VCaP (cell line): ENCODE measurements at regions not wholly inside any gene's neighbourhood (a gene's known extent, or its start where the extent isn't known, plus 50 kb on each side); places are given as distances from the start of the nearest gene placed in this dataset.

Experiments used
- H3K27ac ChIP-seq: fragments of 450-650 bp; 2 replicates; pipeline ENCODE4 v1.5.1; 2017
- TF ChIP-seq, protein P1 (sequence below): fragments of 450-650 bp; conservative IDR thresholded peaks from 2 replicates; pipeline ENCODE4 v1.5.1; 2017; ENCODE audit warnings: mild to moderate bottlenecking, moderate library complexity

DNA sequence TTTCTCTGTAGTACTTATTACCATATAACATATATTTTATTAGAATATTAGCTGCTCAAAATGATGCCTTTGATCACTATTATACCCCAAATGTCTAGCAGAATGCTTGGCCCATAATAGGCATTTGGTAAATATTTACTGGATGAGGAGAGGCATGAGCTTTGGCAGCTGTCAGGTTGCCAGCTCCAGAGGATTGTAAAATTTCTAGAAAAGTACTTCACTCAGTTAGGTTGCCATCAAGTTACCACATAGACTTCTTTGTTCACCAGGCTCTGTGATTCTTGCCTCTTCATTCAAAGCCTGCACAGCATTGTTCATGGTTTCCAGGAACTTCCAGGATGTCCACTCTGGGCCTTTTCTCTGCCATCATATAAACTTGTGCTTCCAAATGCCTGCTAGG, 582.8 kb downstream of the PDCD6IP start:
- TF ChIP-seq, protein P1, sequence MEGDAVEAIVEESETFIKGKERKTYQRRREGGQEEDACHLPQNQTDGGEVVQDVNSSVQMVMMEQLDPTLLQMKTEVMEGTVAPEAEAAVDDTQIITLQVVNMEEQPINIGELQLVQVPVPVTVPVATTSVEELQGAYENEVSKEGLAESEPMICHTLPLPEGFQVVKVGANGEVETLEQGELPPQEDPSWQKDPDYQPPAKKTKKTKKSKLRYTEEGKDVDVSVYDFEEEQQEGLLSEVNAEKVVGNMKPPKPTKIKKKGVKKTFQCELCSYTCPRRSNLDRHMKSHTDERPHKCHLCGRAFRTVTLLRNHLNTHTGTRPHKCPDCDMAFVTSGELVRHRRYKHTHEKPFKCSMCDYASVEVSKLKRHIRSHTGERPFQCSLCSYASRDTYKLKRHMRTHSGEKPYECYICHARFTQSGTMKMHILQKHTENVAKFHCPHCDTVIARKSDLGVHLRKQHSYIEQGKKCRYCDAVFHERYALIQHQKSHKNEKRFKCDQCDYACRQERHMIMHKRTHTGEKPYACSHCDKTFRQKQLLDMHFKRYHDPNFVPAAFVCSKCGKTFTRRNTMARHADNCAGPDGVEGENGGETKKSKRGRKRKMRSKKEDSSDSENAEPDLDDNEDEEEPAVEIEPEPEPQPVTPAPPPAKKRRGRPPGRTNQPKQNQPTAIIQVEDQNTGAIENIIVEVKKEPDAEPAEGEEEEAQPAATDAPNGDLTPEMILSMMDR: no peak
- no peak overlapping the region for H3K27ac ChIP-seq

DNA sequence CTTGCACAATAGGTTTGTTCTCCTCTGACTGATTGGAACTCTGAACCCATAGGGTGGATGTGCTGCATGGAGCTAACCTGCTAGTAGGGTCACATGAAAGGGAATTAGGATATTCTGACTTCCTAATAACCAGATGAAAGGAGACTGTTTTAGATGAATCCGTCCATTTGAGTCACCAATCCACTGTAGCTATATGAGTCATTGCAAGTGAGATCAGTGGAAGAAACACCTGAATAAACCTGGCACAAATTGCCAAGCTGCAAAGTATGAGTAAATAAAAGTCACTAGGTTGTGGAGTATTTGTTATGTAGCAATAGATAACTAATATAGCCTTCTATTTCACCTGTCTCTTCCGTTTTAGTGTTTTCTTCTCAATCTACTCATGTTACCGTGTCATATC, 584.4 kb downstream of the PDCD6IP start:
- TF ChIP-seq, protein P1: no peak
- no peak overlapping the region for H3K27ac ChIP-seq

DNA sequence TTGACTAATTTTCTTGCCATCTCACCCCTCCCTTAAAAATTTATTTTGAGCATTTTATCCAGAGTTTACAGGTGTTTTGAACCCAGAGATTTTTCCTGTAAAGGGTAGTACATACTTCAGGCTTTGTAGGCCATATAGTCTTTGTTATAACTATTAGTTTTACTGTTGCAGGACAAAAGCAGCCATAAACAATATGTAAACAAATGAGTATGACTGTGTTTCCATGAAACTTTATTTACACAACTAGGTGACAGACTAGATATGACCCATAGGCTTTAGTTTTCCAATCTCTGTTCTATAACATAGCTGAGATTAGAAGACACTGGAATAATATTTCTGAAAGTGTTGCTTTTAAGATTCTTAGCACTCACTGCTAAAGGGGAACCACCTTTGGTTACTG, 587.9 kb downstream of the PDCD6IP start:
- TF ChIP-seq, protein P1: no peak

DNA sequence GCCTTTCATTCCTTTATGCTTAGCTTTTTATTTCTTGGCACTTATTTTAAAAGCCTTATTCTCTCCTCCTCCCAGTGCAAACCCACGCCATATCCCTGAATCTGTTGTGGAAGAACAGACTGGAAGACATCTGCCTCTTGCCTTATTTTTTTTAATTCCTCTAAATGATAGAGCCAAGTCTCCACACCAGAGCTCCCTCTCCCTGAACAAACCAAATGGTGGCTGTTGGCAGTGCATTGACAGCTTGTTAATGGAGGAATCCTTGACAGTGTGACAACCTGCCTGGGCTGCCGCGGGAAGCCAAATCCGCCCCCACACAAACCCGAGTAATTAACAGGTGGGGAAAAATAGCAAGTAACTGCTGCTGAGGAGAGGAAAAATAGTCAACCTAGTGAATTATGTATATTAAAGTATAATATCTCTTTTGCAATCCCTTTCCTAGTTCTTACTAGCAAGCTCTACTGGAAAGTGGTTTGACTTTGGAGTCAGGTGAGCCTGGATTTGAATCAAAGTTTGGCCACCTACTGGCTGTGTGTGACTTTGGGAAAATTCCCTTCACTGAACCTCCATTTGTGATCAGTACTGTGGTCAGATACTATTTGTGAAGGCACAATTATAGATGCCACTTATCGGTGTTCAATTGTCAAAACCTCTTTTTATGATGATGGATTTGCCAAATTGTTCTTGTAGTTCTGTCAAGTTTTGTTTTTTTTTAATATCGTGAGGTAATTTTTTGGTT, 589.6 kb downstream of the PDCD6IP start:
- TF ChIP-seq, protein P1: peak; percentile 61
- H3K27ac ChIP-seq: no peak overlapping the region

More for the DNA sequence above, 587.9 kb downstream of the PDCD6IP start:
- H3K27ac ChIP-seq: no peak overlapping the region

DNA sequence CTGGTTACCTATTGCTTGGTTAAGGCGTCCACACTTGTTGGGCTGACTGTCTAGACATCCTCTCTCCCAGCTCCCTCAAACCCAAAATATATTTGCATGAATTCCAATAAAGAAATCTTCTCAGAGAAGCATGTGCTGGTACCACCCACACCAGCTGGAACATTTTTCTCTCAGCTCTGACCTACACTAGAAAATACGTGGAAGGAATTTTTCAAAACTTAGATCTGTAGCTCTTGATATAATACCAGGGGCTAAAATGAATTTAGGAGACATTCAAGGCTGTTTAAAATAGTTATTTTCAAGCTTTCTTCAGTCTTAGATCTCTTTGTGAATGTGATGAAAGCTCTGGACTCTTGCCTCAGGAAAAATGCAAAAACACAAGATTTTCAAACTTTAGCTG, 590.4 kb downstream of the PDCD6IP start:
- H3K27ac ChIP-seq: no peak overlapping the region
- TF ChIP-seq, protein P1: no peak

DNA sequence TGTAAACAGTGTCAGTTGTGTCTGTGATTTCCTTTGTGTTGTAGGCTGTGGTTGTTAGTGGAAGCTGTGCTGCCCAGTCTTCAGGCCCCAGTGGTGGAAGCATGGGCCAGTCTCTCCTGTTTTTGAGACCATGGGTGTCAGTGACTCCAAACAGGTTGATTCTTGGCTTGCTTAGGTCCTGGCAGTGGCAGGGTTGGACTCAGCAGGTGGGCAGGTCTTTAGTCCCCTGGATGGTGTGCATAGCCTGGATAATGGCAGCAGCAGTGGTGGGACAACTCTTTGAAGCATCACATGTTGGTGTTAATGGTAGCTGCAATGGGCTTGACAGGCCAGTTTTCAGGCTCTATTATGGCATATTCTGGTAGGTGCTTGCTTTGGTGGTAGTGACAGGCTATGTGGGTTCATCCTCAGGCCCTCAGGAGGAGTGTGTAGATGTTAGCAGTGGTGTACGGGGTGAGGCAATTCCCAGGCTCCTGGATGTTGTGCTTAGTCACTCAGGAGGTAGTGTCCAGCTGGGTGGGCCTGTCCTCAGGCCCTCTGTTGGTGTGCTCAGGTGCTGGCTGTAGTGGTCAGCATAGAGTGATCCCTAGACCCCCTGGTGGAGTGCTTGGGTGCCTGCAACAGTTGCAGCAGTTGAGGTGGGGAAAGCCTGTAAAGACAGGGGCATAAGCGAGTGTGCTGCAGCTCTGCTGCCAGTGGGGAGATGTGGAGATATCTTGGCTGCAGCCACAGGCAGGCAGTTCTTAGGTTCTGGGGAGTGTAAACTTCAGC, 596.7 kb downstream of the PDCD6IP start:
- TF ChIP-seq, protein P1: no peak
- no peak overlapping the region for H3K27ac ChIP-seq

DNA sequence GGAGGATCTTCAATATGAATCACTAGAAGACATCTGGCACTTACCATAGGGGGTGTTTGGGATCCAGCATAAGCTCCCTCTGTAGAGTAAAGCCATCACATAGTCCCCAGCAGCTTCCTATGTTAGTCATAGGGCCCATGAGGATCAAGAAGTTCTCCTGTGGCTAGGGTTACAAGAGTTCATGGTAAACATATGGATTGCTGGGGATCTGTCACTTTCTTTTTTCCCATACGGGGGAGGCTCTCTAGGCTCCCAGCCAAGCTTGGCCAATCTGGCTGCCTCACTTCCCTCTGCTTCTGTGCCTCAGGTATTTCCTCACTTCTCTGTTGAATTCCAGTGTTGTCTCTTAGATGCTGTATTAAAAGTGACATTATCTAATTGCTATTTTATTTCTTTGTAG, 597.9 kb downstream of the PDCD6IP start:
- TF ChIP-seq, protein P1: no peak
- no peak overlapping the region for H3K27ac ChIP-seq
